Upper lobe of right lung (tissue), 1 donor: ENCODE measurements at regions not wholly inside any gene's neighbourhood (a gene's known extent, or its start where the extent isn't known, plus 50 kb on each side); places are given as distances from the start of the nearest gene placed in this dataset.

Experiments
- ATAC-seq: fragments of 200-7000 bp; cut with Tn5 transposase; one replicate; pipeline ENCODE4 v1.9.1; 2020; ENCODE audit warnings: mild to moderate bottlenecking, moderate library complexity
- DNase-seq: peaks from one replicate; pipeline ENCODE4 v3.0.0-alpha.2; 2020
- H3K27ac ChIP-seq: fragments of 200-600 bp; one replicate; pipeline ENCODE4 v1.8.0; 2022
- H3K27me3 ChIP-seq: fragments of 200-600 bp; one replicate; pipeline ENCODE4 v1.8.0; 2022; ENCODE audit warnings: mild to moderate bottlenecking
- H3K36me3 ChIP-seq: fragments of 200-600 bp; one replicate; pipeline ENCODE4 v1.8.0; 2022
- H3K4me1 ChIP-seq: fragments of 200-600 bp; one replicate; pipeline ENCODE4 v1.8.0; 2022
- H3K4me3 ChIP-seq: fragments of 200-600 bp; one replicate; pipeline ENCODE4 v1.8.0; 2022; ENCODE audit warnings: mild to moderate bottlenecking
- H3K9me3 ChIP-seq: fragments of 200-600 bp; one replicate; pipeline ENCODE4 v1.8.0; 2022
- intact Hi-C: fragments of 100-400 bp; cut with DNase I; formaldehyde crosslinking; loops from one replicate; pipeline ENCODE4 v1.11.0; 2022
- TF ChIP-seq, protein P1 (sequence below): fragments of 200-600 bp; IDR thresholded peaks from one replicate; pipeline ENCODE4 v1.8.0; 2022; ENCODE audit warnings: antibody characterized with exemption
- donor health status: DM: no; HTN: yes; CAD: no; lungs with severe emphysema.

DNA sequence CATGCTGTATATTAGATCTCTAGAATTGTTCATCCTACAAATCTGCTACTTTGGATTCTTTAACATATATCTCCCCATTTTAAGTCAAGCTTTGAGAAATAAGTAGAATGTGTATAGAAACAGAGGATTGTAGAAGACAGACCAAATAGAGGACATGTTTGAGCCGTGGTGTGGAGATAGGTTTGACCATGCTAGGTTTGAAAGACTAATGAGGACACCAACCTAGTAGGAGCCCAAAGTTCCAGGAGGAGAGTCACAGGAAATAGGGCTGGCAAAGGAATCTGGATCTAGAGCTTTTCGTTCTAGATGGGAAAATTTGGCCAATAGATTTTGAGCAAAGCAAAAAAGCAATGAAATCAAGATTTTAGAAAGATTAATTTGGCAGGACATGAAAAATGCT is 60.5 kb upstream of the TBX20 start:
- no peak overlapping the region for H3K4me3 ChIP-seq
- no peaks in the 10 kb centered on the region for H3K4me1 ChIP-seq
- H3K27me3 ChIP-seq = no peaks in the 10 kb centered on the region
- ATAC-seq (no peak), DNase-seq (no peak)
- H3K9me3 ChIP-seq = no peaks in the 10 kb centered on the region
- TF ChIP-seq, protein P1, sequence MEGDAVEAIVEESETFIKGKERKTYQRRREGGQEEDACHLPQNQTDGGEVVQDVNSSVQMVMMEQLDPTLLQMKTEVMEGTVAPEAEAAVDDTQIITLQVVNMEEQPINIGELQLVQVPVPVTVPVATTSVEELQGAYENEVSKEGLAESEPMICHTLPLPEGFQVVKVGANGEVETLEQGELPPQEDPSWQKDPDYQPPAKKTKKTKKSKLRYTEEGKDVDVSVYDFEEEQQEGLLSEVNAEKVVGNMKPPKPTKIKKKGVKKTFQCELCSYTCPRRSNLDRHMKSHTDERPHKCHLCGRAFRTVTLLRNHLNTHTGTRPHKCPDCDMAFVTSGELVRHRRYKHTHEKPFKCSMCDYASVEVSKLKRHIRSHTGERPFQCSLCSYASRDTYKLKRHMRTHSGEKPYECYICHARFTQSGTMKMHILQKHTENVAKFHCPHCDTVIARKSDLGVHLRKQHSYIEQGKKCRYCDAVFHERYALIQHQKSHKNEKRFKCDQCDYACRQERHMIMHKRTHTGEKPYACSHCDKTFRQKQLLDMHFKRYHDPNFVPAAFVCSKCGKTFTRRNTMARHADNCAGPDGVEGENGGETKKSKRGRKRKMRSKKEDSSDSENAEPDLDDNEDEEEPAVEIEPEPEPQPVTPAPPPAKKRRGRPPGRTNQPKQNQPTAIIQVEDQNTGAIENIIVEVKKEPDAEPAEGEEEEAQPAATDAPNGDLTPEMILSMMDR = no peak
- H3K27ac ChIP-seq = no peak overlapping the region
- H3K36me3 ChIP-seq = no peaks in the 10 kb centered on the region
- intact Hi-C loops = no loop called here

DNA sequence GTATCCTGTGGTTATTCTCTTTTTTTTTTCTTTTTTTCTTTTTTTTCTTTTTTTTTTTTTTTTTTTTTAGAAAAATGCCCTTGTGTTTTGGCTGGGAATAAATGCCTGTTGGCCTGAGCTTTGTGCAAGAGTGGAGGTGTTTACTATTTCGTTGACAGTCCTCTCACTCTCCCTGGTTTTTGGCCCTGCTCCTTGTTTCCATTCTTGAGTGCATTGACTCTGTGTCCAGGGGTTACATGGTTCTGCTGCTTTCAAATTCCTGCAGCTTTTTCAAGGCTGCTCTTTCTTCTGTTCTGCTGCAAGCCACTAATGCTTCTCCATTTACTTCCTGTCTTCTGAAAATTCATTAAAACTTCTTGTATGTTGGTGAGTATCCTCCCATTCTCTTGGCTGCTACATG is 59.7 kb upstream of the TBX20 start:
- no peak for DNase-seq
- no peaks in the 10 kb centered on the region for H3K4me1 ChIP-seq

More for the DNA sequence above, 59.7 kb upstream of the TBX20 start:
- Histone ChIP-seq H3K27me3 (no peaks in the 10 kb centered on the region), H3K9me3 (no peaks in the 10 kb centered on the region), H3K27ac (no peak overlapping the region), H3K36me3 (no peaks in the 10 kb centered on the region), H3K4me3 (no peak overlapping the region)
- no peak for ATAC-seq
- TF ChIP-seq, protein P1 = no peak
- intact Hi-C loops = no loop called here
